NCI-H524 (cell line): ENCODE measurements at regions not wholly inside any gene's neighbourhood (a gene's known extent, or its start where the extent isn't known, plus 50 kb on each side); places are given as distances from the start of the nearest gene placed in this dataset.
"Not testable (repeated sequence)": the region's sequence is repeated elsewhere in the genome, so short reads cannot be mapped to it uniquely, and the experiment has no call there.

ENCODE experiments used
- DNase-seq, 2 experiments: peaks; one replicate each; lab custom pipeline; 2025; lab: John Stamatoyannopoulos, UW

- no peak for DNase-seq
Observed at GRCh38 chr4:154032914-154033313, 244.0 kb upstream of the SFRP2 start.

DNA sequence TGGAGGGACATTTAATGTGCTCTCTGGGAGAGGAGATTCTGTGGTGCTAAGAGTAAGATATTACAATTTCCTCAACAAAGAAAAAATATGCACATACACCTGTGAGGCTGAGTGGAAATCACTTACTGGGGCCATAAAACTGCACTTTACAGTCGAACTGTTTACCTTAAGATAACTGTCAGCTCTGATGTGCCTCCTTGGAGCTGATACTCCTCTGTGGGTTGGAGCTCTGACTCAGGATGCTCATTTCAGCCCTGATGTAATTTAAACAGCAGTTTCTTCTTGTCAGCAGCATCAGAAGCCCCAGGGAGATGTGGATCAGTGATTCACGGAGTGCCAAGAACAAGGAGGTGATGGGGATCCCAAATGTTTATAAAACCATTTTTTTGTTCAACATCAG lies 241.9 kb upstream of the SFRP2 start:
- DNase-seq = no peak

DNA sequence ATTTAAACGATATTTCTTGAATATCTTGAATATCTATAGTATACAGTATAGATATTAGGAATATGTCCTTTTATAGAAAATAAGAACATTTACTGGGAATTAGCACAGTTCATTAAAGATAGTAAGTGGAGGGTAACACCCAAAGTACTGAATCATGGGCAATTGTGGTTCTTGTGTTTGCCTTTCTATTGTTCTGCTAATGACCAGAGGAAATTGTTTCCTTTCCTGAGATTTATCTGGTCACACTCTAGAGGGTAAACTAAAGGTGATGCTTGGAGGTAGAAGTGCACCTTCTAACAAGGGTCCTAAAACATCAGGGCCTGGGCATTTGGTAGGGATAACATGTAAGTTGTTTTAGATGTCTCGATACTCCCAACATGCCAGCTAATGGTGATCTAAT lies 241.3 kb upstream of the SFRP2 start:
- DNase-seq = no peak

DNA sequence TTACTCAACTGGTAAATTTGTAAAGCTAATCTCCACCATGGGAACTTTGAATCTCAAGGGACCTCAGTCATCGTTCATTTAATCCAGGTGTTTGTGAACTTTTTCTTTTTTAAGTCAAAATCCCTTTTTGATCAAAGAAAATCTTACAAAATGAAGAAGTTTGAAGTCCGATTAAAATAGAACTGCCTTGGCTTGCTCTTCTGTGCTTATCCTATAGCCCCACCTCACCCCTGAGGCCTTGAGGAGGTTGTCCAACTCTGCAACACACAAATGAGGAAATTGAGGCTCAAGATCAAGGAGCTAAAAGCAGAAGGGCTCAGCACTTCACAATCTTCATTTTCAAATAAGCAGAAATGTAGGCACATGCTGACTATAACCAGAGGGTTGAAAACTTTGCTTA lies 240.3 kb upstream of the SFRP2 start:
- no peak for DNase-seq

DNA sequence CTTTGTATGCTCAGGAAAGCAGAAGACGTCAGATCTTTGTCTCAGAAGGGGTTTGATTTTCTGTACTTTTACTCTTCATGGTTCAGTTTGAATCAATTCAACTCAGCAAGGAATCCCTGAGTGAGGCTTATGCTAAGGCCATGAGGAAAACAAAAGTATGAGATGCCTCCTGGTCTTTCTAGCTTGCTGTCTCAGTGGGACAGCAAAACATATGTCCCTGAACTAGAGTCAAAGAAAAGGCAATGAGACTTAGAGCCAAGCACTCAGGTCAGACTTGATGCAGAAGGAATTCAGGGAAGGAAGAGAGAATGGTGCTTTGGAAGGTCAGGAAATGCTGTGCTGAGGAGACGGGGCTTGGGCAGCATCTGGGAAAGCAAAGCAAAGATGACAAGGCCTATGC lies 236.2 kb upstream of the SFRP2 start:
- DNase-seq = no peak

DNA sequence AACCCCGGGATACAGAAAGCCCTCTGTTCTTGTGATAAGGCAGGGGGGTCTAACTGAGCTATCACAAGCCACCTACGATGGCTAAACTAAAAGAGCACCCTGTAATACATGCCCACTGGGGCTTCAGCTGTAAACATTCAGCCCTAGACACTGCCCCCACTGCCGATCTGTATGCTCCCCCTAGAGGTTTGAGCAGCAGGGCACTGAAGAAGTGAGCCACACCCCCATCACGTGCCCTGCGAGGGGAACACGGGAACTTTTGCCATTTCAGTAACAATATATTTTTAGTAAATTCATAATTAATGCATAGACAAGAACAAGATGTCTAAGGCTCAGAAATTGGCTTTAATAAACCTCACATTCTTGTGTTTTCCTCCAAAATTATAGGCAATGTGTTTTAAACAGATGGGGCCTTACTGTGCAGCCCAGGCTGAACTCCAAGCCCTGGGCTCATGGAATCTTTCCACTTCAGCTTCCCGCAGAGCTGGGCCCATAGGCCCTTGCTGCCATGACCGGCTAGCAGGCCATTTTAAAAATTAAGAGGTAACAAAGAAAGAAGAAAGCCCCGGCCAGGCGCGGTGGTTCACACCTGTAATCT lies 235.3 kb upstream of the SFRP2 start:
- no peak for DNase-seq

DNA sequence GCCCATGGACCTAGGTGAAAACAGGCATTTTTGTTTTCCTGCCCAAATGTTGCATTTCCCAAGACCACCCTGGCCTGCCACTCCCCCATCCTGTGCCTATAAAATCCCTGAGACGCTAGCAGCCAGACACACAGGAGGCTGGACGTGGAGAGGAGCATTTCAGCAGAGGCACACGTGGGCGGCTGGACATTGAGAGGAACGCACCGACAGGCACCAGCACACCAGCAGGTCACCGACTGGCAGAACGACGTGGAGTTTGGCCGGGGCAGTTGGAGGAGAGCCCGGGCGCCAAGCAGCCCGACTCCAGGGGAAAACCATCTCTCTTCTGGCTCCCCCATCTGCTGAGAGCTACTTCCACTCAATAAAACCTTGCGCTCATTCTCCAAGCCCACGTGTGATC lies 234.8 kb upstream of the SFRP2 start:
- not testable (repeated sequence) for DNase-seq

- DNase-seq = no peak
Observed at GRCh38 chr4:154019811-154020210, 230.9 kb upstream of the SFRP2 start.

- DNase-seq = no peak
Observed at GRCh38 chr4:154018659-154019058, 229.8 kb upstream of the SFRP2 start.

DNA sequence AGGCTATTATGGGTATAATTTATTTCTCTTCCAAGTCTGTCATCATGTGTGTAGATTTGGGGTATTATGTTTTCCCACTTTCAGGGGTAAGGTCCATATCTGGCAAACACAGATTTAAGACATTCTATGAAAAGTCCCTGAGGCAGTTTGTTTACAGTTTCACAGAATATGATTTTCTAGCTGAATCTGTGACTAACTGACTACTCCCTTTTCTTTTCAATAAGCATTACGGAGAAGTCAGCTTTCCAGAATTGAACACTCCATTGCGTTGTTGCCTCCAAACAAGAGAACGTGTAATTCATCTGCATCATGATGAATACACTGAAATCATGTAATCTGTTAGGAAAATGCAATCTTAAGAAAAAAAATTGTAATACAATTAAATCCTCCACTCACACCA lies 226.7 kb upstream of the SFRP2 start:
- DNase-seq = no peak

GRCh38 chr4:154014407-154015321 lies 225.8 kb upstream of the SFRP2 start:
- DNase-seq = no peak

DNA sequence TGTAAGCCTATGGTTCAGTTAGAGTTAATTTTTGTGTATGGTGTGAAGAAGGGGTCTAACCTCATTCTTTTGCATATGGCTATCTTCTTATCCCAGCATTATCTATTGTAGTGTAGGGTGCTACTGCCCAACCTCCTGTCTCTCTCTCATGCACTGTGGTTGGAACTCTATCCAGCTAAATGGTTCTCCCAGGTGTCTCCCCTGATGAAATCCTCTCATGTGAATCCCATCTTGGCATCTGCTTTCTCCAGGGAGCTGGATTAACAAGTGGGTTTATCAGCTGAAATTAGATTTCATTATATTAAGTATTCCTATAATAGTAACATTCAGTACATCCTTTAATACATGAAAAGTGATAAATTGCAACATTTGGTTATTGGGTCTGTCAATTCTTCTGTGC lies 224.7 kb upstream of the SFRP2 start:
- no peak for DNase-seq

DNA sequence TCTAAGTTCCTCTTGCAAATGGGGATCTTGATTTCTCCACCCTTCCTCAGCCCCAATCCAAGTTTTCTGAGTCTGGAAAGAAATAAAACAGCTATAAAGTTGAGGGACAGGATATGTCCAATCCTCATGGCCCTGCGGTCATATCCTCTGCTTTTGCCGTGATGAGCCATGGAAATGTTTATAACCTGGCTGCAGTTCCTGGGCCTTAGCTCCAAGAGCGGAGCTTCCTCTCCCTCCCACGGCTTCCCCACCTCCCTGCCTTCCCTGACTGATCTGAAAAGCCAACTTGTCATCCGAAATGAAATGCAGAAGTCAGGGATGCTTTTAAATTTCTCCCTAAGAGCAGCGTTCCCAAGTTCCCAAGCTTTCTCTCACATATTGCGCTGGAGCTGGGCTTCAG lies 221.5 kb upstream of the SFRP2 start:
- DNase-seq = no peak

DNA sequence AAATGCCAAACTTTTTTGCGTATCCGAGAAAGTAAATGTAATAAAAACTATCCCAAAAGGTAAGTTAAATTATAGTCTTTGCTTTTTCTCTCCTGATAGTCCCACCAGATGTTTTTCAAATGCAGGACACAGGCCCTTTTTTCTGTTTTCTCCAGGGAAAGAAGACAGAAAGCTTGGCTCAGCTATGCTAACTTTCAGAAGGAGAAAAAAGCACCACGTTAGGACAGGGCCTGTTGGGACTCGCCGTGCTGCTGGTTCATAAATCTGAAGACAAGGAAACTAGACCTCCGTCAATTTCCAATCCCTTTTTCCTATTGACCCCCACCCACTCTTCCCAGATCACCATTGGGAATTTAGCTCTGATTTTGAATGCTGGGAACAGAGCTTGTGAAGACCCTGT lies 220.9 kb upstream of the SFRP2 start:
- no peak for DNase-seq

DNA sequence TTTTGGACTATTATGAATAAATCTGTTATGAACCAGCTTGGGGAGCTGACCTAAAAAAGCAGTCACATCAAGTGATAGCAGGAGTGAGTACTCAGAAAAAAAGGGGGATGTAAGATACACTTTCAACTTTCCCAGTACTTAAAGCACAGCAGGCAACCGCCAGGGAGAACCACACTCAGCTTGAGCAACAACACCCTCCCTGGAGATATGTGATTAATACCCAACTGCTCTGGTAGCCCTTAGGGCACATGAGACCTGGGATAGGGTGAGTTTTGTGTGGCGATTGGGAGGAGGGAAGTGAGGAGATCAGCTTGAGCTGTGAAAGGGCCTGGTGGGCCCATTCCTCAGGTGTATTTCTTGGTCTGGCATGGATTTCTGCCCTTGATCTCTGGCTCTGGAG lies 220.3 kb upstream of the SFRP2 start:
- no peak for DNase-seq

- DNase-seq = no peak
Observed at GRCh38 chr4:154005171-154005520, 216.3 kb upstream of the SFRP2 start.

GRCh38 chr4:154004507-154005170 lies 215.8 kb upstream of the SFRP2 start:
- no peak for DNase-seq

DNA sequence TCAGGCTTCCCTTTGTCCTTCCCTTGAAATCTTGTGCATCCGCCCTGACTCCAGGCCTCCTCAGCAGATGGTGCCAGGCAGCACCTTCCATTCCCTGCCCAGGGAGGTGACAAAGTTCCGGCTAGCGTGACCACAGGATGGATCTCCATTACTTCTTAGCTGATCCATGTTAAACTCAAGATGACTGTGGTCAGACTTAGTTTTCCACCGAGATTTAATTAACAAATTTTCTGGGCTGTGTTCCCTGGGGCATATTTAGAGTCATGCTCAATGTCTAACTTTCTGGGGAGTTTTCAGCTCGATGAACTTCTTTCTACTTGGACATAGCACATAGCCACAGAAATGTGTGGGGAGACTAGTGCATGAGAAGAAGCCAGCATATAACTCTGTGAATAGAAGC lies 215.1 kb upstream of the SFRP2 start:
- DNase-seq = no peak

GRCh38 chr4:154003378-154003777 lies 214.5 kb upstream of the SFRP2 start:
- no peak for DNase-seq

DNA sequence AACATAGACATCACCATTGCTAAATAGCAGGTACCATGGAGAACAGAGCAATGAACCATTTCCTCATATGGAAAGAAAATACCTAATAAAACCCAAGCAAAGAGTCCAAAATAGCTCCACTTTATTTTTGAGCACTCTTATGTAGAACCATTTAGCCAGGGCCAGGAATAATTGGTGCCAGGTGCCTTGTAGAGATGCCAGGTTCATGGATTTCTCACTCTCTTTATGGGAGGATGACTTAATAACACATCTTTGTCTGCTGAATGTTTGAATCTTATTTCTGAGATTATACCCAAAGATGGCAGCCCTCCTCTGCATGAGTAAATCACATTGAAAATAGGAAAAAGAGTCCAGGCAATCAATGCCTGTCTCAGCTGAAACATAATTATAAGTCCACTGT lies 212.3 kb upstream of the SFRP2 start:
- DNase-seq = no peak

DNA sequence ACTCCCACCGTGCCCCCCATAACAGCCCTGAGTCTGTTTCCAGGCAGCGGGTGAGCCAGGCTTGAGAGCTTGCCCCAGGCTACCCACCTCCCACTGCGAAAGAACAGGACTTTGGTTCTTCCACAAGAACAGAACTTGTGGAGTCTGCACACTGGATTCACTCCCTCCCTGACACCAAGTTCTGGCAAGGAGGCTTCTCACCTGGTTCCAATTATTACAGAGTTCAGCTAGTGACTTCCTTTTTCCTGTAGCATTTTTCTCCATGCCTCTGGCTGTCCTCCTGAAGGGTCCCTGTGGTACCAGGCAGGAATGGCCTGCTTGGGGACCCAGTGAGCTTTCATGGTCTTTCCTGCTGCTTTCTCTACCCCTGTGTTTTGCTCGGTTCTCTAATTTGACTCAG lies 208.6 kb upstream of the SFRP2 start:
- DNase-seq = no peak

DNA sequence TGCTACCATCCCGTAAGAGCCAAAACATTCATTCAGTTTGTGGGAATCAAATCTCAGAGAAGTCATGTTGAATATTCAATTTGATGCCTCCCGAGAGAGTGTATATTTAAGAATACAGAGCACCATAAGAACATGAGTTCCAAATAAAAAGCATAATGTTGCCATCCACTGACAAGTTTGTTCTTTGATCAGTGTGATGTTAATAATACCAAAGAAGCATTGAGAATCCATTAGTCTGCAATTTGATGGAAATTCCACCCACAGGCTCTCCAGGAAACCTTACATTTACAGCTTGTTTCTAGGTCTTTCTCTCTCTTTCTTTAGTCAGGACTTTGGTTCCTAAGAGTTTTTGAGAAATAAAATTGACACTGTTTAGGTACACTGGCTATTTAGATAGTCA lies 200.6 kb upstream of the SFRP2 start:
- no peak for DNase-seq
